ENCODE measurements at regions not wholly inside any gene's neighbourhood (a gene's known extent, or its start where the extent isn't known, plus 50 kb on each side); places are given as distances from the start of the nearest gene placed in this dataset.

GRCh38 chr15:85306946-85307686 lies 73.3 kb upstream of the AKAP13 start:
- no peak overlapping the region for H3K4me3 ChIP-seq (ENCODE audit: low read depth, low read length)

- no peak overlapping the region for H3K4me3 ChIP-seq (ENCODE audit: low read depth, low read length)
Measured at GRCh38 chr15:85307687-85308045, 72.7 kb upstream of the AKAP13 start.

GRCh38 chr15:85311647-85312046 lies 68.8 kb upstream of the AKAP13 start:
- no peak overlapping the region for H3K4me3 ChIP-seq (ENCODE audit: low read depth, low read length)

GRCh38 chr15:85312486-85312885 lies 67.9 kb upstream of the AKAP13 start:
- no peak overlapping the region for H3K4me3 ChIP-seq (ENCODE audit: low read depth, low read length)

- no peak overlapping the region for H3K4me3 ChIP-seq (ENCODE audit: low read depth, low read length)
Measured at GRCh38 chr15:85312929-85313331, 67.5 kb upstream of the AKAP13 start.

GRCh38 chr15:85313339-85313738 lies 67.1 kb upstream of the AKAP13 start:
- no peak overlapping the region for H3K4me3 ChIP-seq (ENCODE audit: low read depth, low read length)

- no peak overlapping the region for H3K4me3 ChIP-seq (ENCODE audit: low read depth, low read length)
Measured at GRCh38 chr15:85314146-85314545, 66.3 kb upstream of the AKAP13 start.

GRCh38 chr15:85314633-85315032 lies 65.8 kb upstream of the AKAP13 start:
- no peak overlapping the region for H3K4me3 ChIP-seq (ENCODE audit: low read depth, low read length)

- H3K4me3 ChIP-seq (ENCODE audit: low read depth, low read length), result no peak overlapping the region
Measured at GRCh38 chr15:85316244-85316934, 64.0 kb upstream of the AKAP13 start.

GRCh38 chr15:85318048-85318731 lies 62.2 kb upstream of the AKAP13 start:
- no peak overlapping the region for H3K4me3 ChIP-seq (ENCODE audit: low read depth, low read length)

- H3K4me3 ChIP-seq (ENCODE audit: low read depth, low read length), result no peak overlapping the region
Measured at GRCh38 chr15:85318732-85319076, 61.7 kb upstream of the AKAP13 start.

- H3K4me3 ChIP-seq (ENCODE audit: low read depth, low read length), result no peak overlapping the region
Measured at GRCh38 chr15:85324202-85324601, 56.2 kb upstream of the AKAP13 start.

GRCh38 chr15:85325834-85326233 lies 54.6 kb upstream of the AKAP13 start:
- no peak overlapping the region for H3K4me3 ChIP-seq (ENCODE audit: low read depth, low read length)

GRCh38 chr15:85326291-85326690 lies 54.1 kb upstream of the AKAP13 start:
- no peak overlapping the region for H3K4me3 ChIP-seq (ENCODE audit: low read depth, low read length)

- no peak overlapping the region for H3K4me3 ChIP-seq (ENCODE audit: low read depth, low read length)
Measured at GRCh38 chr15:85327820-85328219, 52.6 kb upstream of the AKAP13 start.

GRCh38 chr15:85329561-85330422 lies 50.6 kb upstream of the AKAP13 start:
- no peak overlapping the region for H3K4me3 ChIP-seq (ENCODE audit: low read depth, low read length)
